Left lobe of liver (tissue), 2 donors: ENCODE measurements at regions not wholly inside any gene's neighbourhood (a gene's known extent, or its start where the extent isn't known, plus 50 kb on each side); places are given as distances from the start of the nearest gene placed in this dataset.
"Not testable (repeated sequence)": the region's sequence is repeated elsewhere in the genome, so short reads cannot be mapped to it uniquely, and the experiment has no call there.

Experiments
- ATAC-seq: fragments of 200-7000 bp; cut with Tn5 transposase; one replicate; pipeline ENCODE4 v1.9.1; 2020; ENCODE audit warnings: mild to moderate bottlenecking, moderate library complexity
- DNase-seq: peaks from one replicate; pipeline ENCODE4 v3.0.0-alpha.2; 2020; ENCODE audit warnings: low spot score
- donor health status: DM: no; HTN: no; CAD: no; lungs with moderate emphysema.
- donor health status: DM: no; HTN: yes; CAD: no.

- ATAC-seq, result no peak
- no peak for DNase-seq
These were observed 239.3 kb upstream of the C2CD4B start for GRCh38 chr15:62404194-62404985.

- no peak for DNase-seq
- no peak for ATAC-seq
These were observed 241.3 kb upstream of the C2CD4B start for GRCh38 chr15:62406305-62406891.

- DNase-seq (no peak), ATAC-seq (no peak)
These were observed 242.1 kb upstream of the C2CD4B start for GRCh38 chr15:62407216-62407615.

- DNase-seq, result no peak
These were observed 242.9 kb upstream of the C2CD4B start for GRCh38 chr15:62407962-62408361.

GRCh38 chr15:62409466-62409865 lies 244.4 kb upstream of the C2CD4B start:
- DNase-seq, result no peak
- ATAC-seq, result no peak

More at GRCh38 chr15:62407962-62408361, 242.9 kb upstream of the C2CD4B start:
- ATAC-seq, result no peak

GRCh38 chr15:62412686-62413085 lies 247.6 kb upstream of the C2CD4B start:
- ATAC-seq, result no peak
- no peak for DNase-seq

- DNase-seq (no peak), ATAC-seq (no peak)
These were observed 248.1 kb upstream of the C2CD4B start for GRCh38 chr15:62413153-62413552.

- ATAC-seq (no peak), DNase-seq (no peak)
These were observed 248.7 kb upstream of the C2CD4B start for GRCh38 chr15:62413786-62414185.

GRCh38 chr15:62415498-62415897 lies 250.4 kb upstream of the C2CD4B start:
- ATAC-seq (no peak), DNase-seq (no peak)

- ATAC-seq (no peak), DNase-seq (no peak)
These were observed 251.4 kb upstream of the C2CD4B start for GRCh38 chr15:62416526-62416925.

- DNase-seq (no peak), ATAC-seq (no peak)
These were observed 252.4 kb upstream of the C2CD4B start for GRCh38 chr15:62417439-62417838.

GRCh38 chr15:62418496-62418895 lies 253.4 kb upstream of the C2CD4B start:
- ATAC-seq, DNase-seq: not testable (repeated sequence)

GRCh38 chr15:62419192-62419591 lies 254.1 kb upstream of the C2CD4B start:
- ATAC-seq (no peak), DNase-seq (no peak)

- DNase-seq, ATAC-seq: not testable (repeated sequence)
These were observed 255.3 kb upstream of the C2CD4B start for GRCh38 chr15:62420371-62420770.

- ATAC-seq (no peak), DNase-seq (no peak)
These were observed 256.2 kb upstream of the C2CD4B start for GRCh38 chr15:62421289-62421688.

GRCh38 chr15:62426387-62426956 lies 261.4 kb upstream of the C2CD4B start:
- ATAC-seq, result peak; percentile 91
- peak; percentile 51 for DNase-seq

- ATAC-seq (no peak), DNase-seq (no peak)
These were observed 263.2 kb upstream of the C2CD4B start for GRCh38 chr15:62428259-62428658.

- DNase-seq, result no peak
These were observed 263.9 kb upstream of the C2CD4B start for GRCh38 chr15:62428851-62429598.

GRCh38 chr15:62430056-62430455 lies 265.0 kb upstream of the C2CD4B start:
- ATAC-seq (no peak), DNase-seq (no peak)

More at GRCh38 chr15:62428851-62429598, 263.9 kb upstream of the C2CD4B start:
- ATAC-seq, result no peak

GRCh38 chr15:62430552-62430951 lies 265.5 kb upstream of the C2CD4B start:
- ATAC-seq (no peak), DNase-seq (no peak)

GRCh38 chr15:62431008-62431797 lies 266.1 kb upstream of the C2CD4B start:
- DNase-seq (no peak), ATAC-seq (no peak)
